ENCODE measurements at regions not wholly inside any gene's neighbourhood (a gene's known extent, or its start where the extent isn't known, plus 50 kb on each side); places are given as distances from the start of the nearest gene placed in this dataset.

DNA sequence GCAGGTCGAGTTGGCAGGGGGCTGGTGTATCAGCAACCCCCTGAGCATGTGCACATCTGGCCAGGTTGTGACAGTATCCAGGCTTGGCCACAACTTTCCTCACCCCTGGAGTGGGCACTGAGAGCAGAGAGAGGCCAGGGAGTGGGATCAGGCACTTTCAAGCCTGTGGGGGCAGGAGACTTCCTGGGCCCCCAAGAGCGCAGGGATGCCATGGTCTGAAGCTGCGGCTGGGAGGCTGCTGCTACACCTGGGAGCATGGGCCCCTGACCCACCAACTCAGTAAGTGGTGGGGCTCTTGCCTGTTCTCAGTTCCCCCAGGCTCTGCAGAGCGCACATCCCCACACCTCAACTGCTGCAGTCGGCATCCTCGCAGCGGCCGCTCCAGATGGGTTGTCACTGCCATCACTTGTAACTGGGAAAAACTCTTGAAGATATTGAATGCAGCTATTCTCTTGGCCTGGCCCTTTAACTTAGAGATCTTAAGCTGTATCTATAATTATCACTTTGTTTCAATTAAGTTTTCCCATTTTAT, 245.4 kb upstream of the SLITRK1 start:
- DNase-seq (ENCODE audit: low read depth), result no peak
- TF ChIP-seq, protein P1, sequence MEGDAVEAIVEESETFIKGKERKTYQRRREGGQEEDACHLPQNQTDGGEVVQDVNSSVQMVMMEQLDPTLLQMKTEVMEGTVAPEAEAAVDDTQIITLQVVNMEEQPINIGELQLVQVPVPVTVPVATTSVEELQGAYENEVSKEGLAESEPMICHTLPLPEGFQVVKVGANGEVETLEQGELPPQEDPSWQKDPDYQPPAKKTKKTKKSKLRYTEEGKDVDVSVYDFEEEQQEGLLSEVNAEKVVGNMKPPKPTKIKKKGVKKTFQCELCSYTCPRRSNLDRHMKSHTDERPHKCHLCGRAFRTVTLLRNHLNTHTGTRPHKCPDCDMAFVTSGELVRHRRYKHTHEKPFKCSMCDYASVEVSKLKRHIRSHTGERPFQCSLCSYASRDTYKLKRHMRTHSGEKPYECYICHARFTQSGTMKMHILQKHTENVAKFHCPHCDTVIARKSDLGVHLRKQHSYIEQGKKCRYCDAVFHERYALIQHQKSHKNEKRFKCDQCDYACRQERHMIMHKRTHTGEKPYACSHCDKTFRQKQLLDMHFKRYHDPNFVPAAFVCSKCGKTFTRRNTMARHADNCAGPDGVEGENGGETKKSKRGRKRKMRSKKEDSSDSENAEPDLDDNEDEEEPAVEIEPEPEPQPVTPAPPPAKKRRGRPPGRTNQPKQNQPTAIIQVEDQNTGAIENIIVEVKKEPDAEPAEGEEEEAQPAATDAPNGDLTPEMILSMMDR (IDR thresholded peaks at IDR 0.05; ENCODE audit: control insufficient read depth, extremely low read depth, insufficient read depth), result no peak
- H3K4me3 ChIP-seq (ENCODE audit: low read depth, low read length), result no peak overlapping the region

DNA sequence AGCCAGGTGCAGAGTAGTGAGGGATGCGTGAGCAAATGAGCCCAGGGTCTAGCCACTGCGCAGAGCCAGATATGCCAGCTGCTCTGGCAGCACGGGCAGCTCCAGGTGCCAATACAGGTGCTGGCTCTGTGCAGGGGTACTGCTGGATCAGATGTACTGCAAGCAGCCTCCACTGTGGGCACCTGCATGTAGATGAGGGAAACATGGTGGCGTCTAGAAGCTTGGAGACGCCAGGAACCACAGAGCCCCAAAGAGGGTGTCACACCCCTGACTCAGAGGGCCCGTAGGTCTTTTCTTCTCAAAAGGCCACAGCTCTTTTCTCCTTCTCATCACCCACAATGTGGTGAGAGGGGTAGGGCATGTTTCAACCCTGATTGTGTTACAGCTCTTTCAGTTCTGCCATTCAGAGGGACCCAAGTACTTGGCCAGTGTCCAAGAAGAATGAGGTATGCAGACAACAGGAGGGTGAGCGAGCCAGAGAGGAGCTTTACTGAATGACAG, 244.4 kb upstream of the SLITRK1 start:
- TF ChIP-seq, protein P1 (IDR thresholded peaks at IDR 0.05; ENCODE audit: control insufficient read depth, extremely low read depth, insufficient read depth), result no peak
- no peak overlapping the region for H3K4me3 ChIP-seq (ENCODE audit: low read depth, low read length)
- no peak for DNase-seq (ENCODE audit: low read depth)

DNA sequence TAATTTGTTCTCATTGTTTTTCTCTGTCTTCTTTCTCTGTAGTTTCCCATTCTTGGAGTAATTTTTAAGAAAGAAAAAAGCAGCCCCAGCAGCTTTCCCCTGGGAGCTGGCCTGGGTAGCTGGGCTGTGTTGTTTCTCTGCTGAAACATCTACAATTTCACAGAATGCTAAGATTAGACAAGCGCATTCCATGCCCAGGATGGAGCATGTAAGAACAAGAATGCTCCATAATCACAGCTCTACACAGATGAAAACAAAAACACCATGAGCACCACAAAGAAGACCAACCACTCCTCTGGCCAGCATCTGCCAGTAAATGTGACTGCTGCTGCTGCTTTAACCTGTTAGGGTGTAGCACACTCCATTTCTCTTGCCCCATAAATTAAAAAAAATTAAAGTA, 239.2 kb upstream of the SLITRK1 start:
- TF ChIP-seq, protein P1 (IDR thresholded peaks at IDR 0.05; ENCODE audit: control insufficient read depth, extremely low read depth, insufficient read depth), result no peak
- DNase-seq (ENCODE audit: low read depth), result no peak

DNA sequence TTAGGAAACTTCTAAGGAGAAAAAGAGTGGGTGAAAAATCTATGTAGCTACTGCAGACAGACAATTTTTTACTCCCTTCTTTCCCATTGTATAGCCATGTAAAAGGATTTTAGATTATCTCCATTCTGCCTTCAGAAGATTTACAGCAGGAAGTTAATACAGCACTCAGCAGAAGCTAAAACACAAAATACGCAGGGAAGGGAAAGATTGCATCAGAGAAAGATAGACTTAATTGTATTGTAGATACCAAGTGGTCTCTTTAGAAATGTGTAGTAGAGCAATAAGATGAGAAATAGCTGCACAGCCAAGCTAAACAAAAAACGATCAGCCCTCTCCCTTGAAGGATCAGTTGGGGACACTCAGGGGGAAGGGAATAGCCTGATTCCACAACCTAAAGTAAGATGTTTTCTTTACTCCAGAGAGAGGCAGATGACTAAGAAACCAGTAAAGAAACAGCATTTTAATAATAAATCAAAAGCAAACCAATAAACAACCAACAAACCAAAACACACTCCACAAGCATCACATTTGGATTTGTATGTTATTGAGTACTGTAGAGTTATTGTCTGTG, 236.7 kb upstream of the SLITRK1 start:
- TF ChIP-seq, protein P1 (IDR thresholded peaks at IDR 0.05; ENCODE audit: control insufficient read depth, extremely low read depth, insufficient read depth), result no peak
- no peak for DNase-seq (ENCODE audit: low read depth)
- H3K4me3 ChIP-seq (ENCODE audit: low read depth, low read length), result no peak overlapping the region

More for the DNA sequence above, 239.2 kb upstream of the SLITRK1 start:
- H3K4me3 ChIP-seq (ENCODE audit: low read depth, low read length), result no peak overlapping the region

DNA sequence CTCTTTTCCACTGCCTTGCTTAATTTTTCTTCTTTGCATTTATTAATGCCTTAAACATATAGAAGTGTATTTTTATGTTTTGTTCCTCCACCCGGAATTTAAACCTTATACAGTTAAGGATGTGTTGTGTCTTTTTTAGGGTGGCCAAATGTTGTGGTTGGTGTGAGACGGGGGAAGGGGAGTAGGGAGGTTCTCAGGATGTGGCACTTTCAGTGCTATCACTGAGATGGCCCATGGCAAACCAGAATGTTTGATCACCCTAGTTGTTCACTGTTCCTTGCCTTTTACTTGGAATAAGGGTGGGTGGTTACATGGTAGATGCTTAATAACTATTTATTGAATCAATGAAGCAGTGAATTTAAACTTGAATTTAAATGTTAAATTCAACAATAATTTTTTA, 216.0 kb upstream of the SLITRK1 start:
- no peak for DNase-seq (ENCODE audit: low read depth)
- H3K4me3 ChIP-seq (ENCODE audit: low read depth, low read length), result no peak overlapping the region
- TF ChIP-seq, protein P1 (IDR thresholded peaks at IDR 0.05; ENCODE audit: control insufficient read depth, extremely low read depth, insufficient read depth), result no peak

DNA sequence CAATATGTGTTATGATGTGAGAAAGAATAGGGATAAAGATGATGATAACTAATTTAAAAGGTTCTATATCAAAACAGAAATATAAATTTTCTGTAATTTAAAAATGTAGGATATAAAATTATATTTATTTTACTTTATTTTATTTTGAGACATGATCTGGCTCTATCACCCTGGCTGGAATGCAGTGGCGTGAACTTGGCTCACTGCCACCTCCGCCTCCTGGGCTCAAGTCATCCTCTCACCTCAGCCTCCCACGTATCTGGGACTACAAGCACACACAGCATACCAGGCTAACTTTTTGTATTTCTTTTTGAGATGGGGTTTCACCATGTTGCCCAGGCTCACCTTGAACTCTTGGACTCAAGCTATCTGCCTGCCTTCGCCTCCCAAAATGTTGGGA, 214.9 kb upstream of the SLITRK1 start:
- no peak for DNase-seq (ENCODE audit: low read depth)
- TF ChIP-seq, protein P1 (IDR thresholded peaks at IDR 0.05; ENCODE audit: control insufficient read depth, extremely low read depth, insufficient read depth), result no peak
- H3K4me3 ChIP-seq (ENCODE audit: low read depth, low read length), result no peak overlapping the region

DNA sequence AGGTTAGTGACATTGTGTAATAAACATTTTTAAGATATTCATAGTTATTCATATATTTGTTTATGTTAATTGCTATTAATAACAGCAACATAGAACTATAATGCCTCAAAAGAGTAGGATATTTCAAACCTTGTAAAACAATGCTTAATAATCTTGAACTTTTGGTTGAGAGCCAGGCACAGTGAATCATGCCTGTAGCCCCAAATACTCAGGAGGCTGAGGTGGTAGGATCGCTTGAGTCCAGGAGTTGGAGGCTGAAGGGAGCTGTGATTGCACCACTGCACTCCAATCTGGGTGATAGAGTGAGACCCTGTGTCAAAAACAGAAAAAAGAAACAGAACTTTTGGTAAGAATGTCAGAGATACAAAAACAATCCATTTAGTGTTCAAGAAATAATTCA, 213.9 kb upstream of the SLITRK1 start:
- TF ChIP-seq, protein P1 (IDR thresholded peaks at IDR 0.05; ENCODE audit: control insufficient read depth, extremely low read depth, insufficient read depth), result no peak
- no peak overlapping the region for H3K4me3 ChIP-seq (ENCODE audit: low read depth, low read length)
- DNase-seq (ENCODE audit: low read depth), result no peak

Data from LNCaP clone FGC (cell line).